ENCODE measurements at regions not wholly inside any gene's neighbourhood (a gene's known extent, or its start where the extent isn't known, plus 50 kb on each side); places are given as distances from the start of the nearest gene placed in this dataset.

GRCh38 chr4:123249821-123250220, 146.8 kb upstream of the SPRY1 start:
- no peak for TF ChIP-seq CTCF (IDR thresholded peaks at IDR 0.05)
- intact Hi-C loops (cut with DNase I): no loop called here
- FAIRE-seq (no peak), DNase-seq (no peak), ATAC-seq (no peak)
- Histone ChIP-seq H3K9me3 (no peaks in the 10 kb centered on the region), H3K27me3 (no peaks in the 10 kb centered on the region), H3K36me3 (no peaks in the 10 kb centered on the region), H3K27ac (no peak overlapping the region), H3K4me3 (no peak overlapping the region), H3K4me1 (peaks cover 6 to 11% (median 8%) of the 10 kb centered on the region in 3 donors)
- 33 to 34% methylated on average over 1 of the region's 1 CpG for WGBS, 2 donors

GRCh38 chr4:123250843-123251242, 145.8 kb upstream of the SPRY1 start:
- Histone ChIP-seq H3K4me1 (peaks cover 6 to 11% (median 8%) of the 10 kb centered on the region in 3 donors), H3K9me3 (no peaks in the 10 kb centered on the region), H3K27ac (no peak overlapping the region), H3K4me3 (no peak overlapping the region), H3K36me3 (no peaks in the 10 kb centered on the region), H3K27me3 (no peaks in the 10 kb centered on the region)
- TF ChIP-seq CTCF (IDR thresholded peaks at IDR 0.05): no peak
- no peak for FAIRE-seq
- intact Hi-C loops (cut with DNase I): no loop called here
- no peak for DNase-seq
- peak in 3 of 4 donors; percentile 22 to 64 (median 56) for ATAC-seq

- no peak for ATAC-seq
- no peak for FAIRE-seq
- no peak for TF ChIP-seq CTCF (IDR thresholded peaks at IDR 0.05)
- intact Hi-C loops (cut with DNase I): no loop called here
- H3K27me3 ChIP-seq: no peaks in the 10 kb centered on the region
- no peaks in the 10 kb centered on the region for H3K4me1 ChIP-seq
- no peaks in the 10 kb centered on the region for H3K36me3 ChIP-seq
- no peak for DNase-seq
- WGBS, 2 donors: 91 to 95% methylated on average over 6 of the region's 6 CpGs
- no peaks in the 10 kb centered on the region for H3K9me3 ChIP-seq
- no peak overlapping the region for H3K4me3 ChIP-seq
- H3K27ac ChIP-seq: no peak overlapping the region
Observed at GRCh38 chr4:123255971-123256370, 140.6 kb upstream of the SPRY1 start.

GRCh38 chr4:123256901-123257300, 139.7 kb upstream of the SPRY1 start:
- TF ChIP-seq CTCF (IDR thresholded peaks at IDR 0.05): no peak
- no peak for FAIRE-seq
- no peaks in the 10 kb centered on the region for H3K4me1 ChIP-seq
- H3K4me3 ChIP-seq: no peak overlapping the region
- WGBS, 2 donors: 84 to 85% methylated on average over 4 of the region's 4 CpGs
- H3K27ac ChIP-seq: no peak overlapping the region
- no peaks in the 10 kb centered on the region for H3K27me3 ChIP-seq
- H3K9me3 ChIP-seq: no peaks in the 10 kb centered on the region
- H3K36me3 ChIP-seq: no peaks in the 10 kb centered on the region
- no peak for DNase-seq
- ATAC-seq: no peak
- intact Hi-C loops (cut with DNase I): no loop called here

GRCh38 chr4:123257591-123257990, 139.0 kb upstream of the SPRY1 start:
- TF ChIP-seq CTCF (IDR thresholded peaks at IDR 0.05): no peak
- DNase-seq (no peak), ATAC-seq (no peak), FAIRE-seq (no peak)
- Histone ChIP-seq H3K27me3 (no peaks in the 10 kb centered on the region), H3K4me3 (no peak overlapping the region), H3K9me3 (no peaks in the 10 kb centered on the region), H3K4me1 (no peaks in the 10 kb centered on the region), H3K36me3 (no peaks in the 10 kb centered on the region), H3K27ac (no peak overlapping the region)
- 77 to 84% methylated on average over 4 of the region's 4 CpGs for WGBS, 2 donors
- intact Hi-C loops (cut with DNase I): no loop called here

Measured in pancreas (tissue), 10 donors.